ENCODE measurements at regions not wholly inside any gene's neighbourhood (a gene's known extent, or its start where the extent isn't known, plus 50 kb on each side); places are given as distances from the start of the nearest gene placed in this dataset.
"Not testable (repeated sequence)": the region's sequence is repeated elsewhere in the genome, so short reads cannot be mapped to it uniquely, and the experiment has no call there.

GRCh38 chr12:131592972-131593371 lies 117.9 kb upstream of the SFSWAP start:
- no peak for DNase-seq (ENCODE audit: low read depth)
- TF ChIP-seq CTCF (conservative IDR thresholded peaks at IDR 0.05; ENCODE audit: low read length): no peak
- no peak overlapping the region for H3K4me3 ChIP-seq (ENCODE audit: low read length)

GRCh38 chr12:131593406-131593805 lies 117.5 kb upstream of the SFSWAP start:
- no peak for TF ChIP-seq CTCF (conservative IDR thresholded peaks at IDR 0.05; ENCODE audit: low read length)
- no peak for DNase-seq (ENCODE audit: low read depth)
- no peak overlapping the region for H3K4me3 ChIP-seq (ENCODE audit: low read length)

GRCh38 chr12:131596115-131596514 lies 114.8 kb upstream of the SFSWAP start:
- no peak overlapping the region for H3K4me3 ChIP-seq (ENCODE audit: low read length)
- no peak for TF ChIP-seq CTCF (conservative IDR thresholded peaks at IDR 0.05; ENCODE audit: low read length)
- no peak for DNase-seq (ENCODE audit: low read depth)

GRCh38 chr12:131597333-131597732 lies 113.6 kb upstream of the SFSWAP start:
- no peak for TF ChIP-seq CTCF (conservative IDR thresholded peaks at IDR 0.05; ENCODE audit: low read length)
- no peak for DNase-seq (ENCODE audit: low read depth)
- H3K4me3 ChIP-seq (ENCODE audit: low read length): no peak overlapping the region

GRCh38 chr12:131598717-131599116 lies 112.2 kb upstream of the SFSWAP start:
- no peak overlapping the region for H3K4me3 ChIP-seq (ENCODE audit: low read length)
- no peak for TF ChIP-seq CTCF (conservative IDR thresholded peaks at IDR 0.05; ENCODE audit: low read length)
- no peak for DNase-seq (ENCODE audit: low read depth)

- no peak for DNase-seq (ENCODE audit: low read depth)
- no peak overlapping the region for H3K4me3 ChIP-seq (ENCODE audit: low read length)
- no peak for TF ChIP-seq CTCF (conservative IDR thresholded peaks at IDR 0.05; ENCODE audit: low read length)
These were observed 111.4 kb upstream of the SFSWAP start for GRCh38 chr12:131599190-131600159.

- DNase-seq (ENCODE audit: low read depth): no peak
- no peak for TF ChIP-seq CTCF (conservative IDR thresholded peaks at IDR 0.05; ENCODE audit: low read length)
- H3K4me3 ChIP-seq (ENCODE audit: low read length): no peak overlapping the region
These were observed 110.7 kb upstream of the SFSWAP start for GRCh38 chr12:131600160-131600532.

- DNase-seq (ENCODE audit: low read depth); H3K4me3 ChIP-seq (ENCODE audit: low read length): not testable (repeated sequence)
These were observed 109.4 kb upstream of the SFSWAP start for GRCh38 chr12:131601499-131601898.

All from AG10803 (cell line).